KMS-11 (cell line): ENCODE measurements at regions not wholly inside any gene's neighbourhood (a gene's known extent, or its start where the extent isn't known, plus 50 kb on each side); places are given as distances from the start of the nearest gene placed in this dataset.

ENCODE experiments used
- H2AFZ ChIP-seq: fragments of 200-600 bp; sonication (generic); 2 replicates; pipeline ENCODE4 v1.6.1; 2016; ENCODE audit warnings: antibody characterized with exemption, mixed run types, low read depth
- H3K27ac ChIP-seq: fragments of 200-600 bp; sonication (generic); 2 replicates; pipeline ENCODE4 v1.6.1; 2016; ENCODE audit warnings: mild to moderate bottlenecking, mixed run types
- H3K27me3 ChIP-seq: fragments of 200-600 bp; sonication (generic); 2 replicates; pipeline ENCODE4 v1.6.1; 2017; ENCODE audit warnings: mild to moderate bottlenecking, low read depth, mixed run types, moderate library complexity; ENCODE audit not compliant: insufficient read depth
- H3K36me3 ChIP-seq: fragments of 200-600 bp; sonication (generic); 2 replicates; pipeline ENCODE4 v1.6.1; 2017; ENCODE audit warnings: mild to moderate bottlenecking, mixed run types; ENCODE audit not compliant: insufficient read depth
- H3K4me1 ChIP-seq: fragments of 200-600 bp; sonication (generic); 2 replicates; pipeline ENCODE4 v1.6.1; 2016; ENCODE audit warnings: mild to moderate bottlenecking, low read depth, mixed run types; ENCODE audit not compliant: poor library complexity, severe bottlenecking
- H3K4me2 ChIP-seq: fragments of 200-600 bp; sonication (generic); 2 replicates; pipeline ENCODE4 v1.7.0; 2016; ENCODE audit warnings: mild to moderate bottlenecking, mixed run types
- H3K4me3 ChIP-seq: fragments of 200-600 bp; sonication (generic); IDR thresholded peaks from 2 replicates; pipeline ENCODE4 v1.6.1; 2017; ENCODE audit warnings: low read depth, low read length, mixed read lengths; ENCODE audit not compliant: insufficient read depth
- H3K79me2 ChIP-seq: fragments of 200-600 bp; sonication (generic); 2 replicates; pipeline ENCODE4 v1.6.1; 2016; ENCODE audit warnings: low read depth, mixed run types; ENCODE audit not compliant: insufficient read depth
- H3K9ac ChIP-seq: fragments of 200-600 bp; sonication (generic); 2 replicates; pipeline ENCODE4 v1.6.1; 2016; ENCODE audit warnings: mild to moderate bottlenecking, mixed run types
- H4K20me1 ChIP-seq: fragments of 200-600 bp; sonication (generic); 2 replicates; pipeline ENCODE4 v1.6.1; 2016; ENCODE audit warnings: mild to moderate bottlenecking, mixed run types; ENCODE audit not compliant: insufficient read depth
- TF ChIP-seq, protein P1 (sequence below): fragments of 200-600 bp; sonication (generic); conservative IDR thresholded peaks from 2 replicates; pipeline ENCODE4 v1.6.1; 2017; ENCODE audit warnings: low read depth, mild to moderate bottlenecking, antibody characterized with exemption, low read length, moderate library complexity, mixed read lengths

DNA sequence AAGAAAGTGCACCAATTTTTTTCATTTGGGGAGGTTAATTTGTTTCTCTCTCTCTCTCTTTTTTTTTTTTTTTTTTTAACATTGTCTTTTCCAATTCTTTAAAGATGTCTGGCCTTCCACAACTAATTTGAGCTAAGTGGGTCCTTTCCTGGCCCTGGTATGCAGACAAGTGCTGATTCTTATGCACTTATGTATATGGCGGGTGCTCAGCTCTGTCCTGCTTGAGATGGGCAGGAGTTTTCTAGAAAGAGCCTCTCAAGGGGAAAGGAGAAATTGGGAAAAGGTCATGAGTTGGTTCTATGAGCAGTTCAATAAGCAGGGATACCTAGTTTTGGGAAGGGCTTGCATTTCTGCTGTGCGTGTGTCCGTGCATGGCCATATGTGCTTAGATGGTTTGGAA, 67.8 kb upstream of the NPVF start:
- Histone ChIP-seq H3K27ac (no peak overlapping the region), H3K9ac (no peak overlapping the region), H3K4me3 (no peak overlapping the region), H3K79me2 (no peaks in the 10 kb centered on the region), H3K27me3 (no peaks in the 10 kb centered on the region), H4K20me1 (no peaks in the 10 kb centered on the region), H3K4me2 (no peak overlapping the region), H3K4me1 (no peaks in the 10 kb centered on the region), H3K36me3 (no peaks in the 10 kb centered on the region), H2AFZ (no peak overlapping the region)
- TF ChIP-seq, protein P1, sequence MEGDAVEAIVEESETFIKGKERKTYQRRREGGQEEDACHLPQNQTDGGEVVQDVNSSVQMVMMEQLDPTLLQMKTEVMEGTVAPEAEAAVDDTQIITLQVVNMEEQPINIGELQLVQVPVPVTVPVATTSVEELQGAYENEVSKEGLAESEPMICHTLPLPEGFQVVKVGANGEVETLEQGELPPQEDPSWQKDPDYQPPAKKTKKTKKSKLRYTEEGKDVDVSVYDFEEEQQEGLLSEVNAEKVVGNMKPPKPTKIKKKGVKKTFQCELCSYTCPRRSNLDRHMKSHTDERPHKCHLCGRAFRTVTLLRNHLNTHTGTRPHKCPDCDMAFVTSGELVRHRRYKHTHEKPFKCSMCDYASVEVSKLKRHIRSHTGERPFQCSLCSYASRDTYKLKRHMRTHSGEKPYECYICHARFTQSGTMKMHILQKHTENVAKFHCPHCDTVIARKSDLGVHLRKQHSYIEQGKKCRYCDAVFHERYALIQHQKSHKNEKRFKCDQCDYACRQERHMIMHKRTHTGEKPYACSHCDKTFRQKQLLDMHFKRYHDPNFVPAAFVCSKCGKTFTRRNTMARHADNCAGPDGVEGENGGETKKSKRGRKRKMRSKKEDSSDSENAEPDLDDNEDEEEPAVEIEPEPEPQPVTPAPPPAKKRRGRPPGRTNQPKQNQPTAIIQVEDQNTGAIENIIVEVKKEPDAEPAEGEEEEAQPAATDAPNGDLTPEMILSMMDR, result no peak

DNA sequence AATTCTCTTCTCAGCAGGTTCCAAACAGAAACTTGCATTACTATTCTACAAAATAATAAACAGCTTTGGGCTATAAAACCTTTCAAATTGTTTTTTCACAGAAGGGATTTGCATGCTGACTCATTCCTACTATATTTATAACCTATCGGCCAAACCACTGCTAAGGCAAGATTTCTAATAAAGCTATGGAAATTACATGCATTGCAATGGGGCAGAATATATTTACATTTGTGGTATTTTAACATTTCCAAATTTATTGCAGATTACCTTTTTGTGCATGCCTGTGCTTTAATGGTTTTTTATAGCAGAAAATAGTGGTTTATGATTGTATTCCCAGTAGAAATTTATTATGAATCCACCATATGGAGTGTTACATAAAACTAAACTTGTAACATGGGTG, 69.0 kb upstream of the NPVF start:
- TF ChIP-seq, protein P1, result no peak
- H3K4me2 ChIP-seq, result no peak overlapping the region
- H3K27me3 ChIP-seq, result no peaks in the 10 kb centered on the region

DNA sequence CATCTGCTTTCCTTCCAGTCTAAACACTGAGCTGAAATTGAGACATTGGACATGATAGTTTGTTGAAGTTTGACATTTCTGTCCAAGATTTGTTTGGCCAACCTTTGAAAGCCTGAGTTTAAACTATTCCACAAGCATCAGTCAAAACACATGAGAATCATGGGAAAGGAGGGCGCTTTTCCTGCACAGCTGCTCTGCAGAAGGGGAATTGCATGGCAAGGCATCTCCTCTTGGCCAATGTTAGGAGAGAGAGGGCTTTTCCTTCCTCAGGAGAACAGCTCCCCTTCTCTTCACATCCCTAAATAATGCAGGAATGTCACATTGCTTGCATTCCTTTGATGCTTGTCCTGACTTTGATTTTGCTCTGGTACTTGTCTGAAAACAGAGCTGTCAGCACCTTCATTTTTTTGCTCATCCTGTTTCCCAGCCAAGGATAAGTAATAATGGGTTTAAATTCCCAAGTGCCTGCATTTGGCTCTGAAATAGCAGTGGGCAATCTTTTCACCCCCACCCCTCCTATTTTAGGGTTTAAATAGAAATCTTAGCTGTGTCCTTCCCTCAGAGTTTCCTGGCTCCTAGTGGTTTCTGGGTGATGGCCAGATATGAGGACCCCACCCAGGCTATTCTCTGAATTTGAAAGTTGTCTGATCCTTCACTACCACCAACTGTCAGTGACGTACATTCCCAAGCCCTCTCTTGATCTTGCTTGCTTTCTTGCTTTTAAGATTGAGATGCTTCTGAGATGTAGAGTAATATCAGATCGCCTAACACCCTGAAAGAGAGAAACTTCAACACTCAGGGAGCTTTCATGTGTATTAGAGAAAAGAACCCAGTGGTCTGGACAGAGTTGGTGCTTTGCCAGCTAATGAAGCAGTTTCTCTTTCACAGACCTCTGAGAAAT, 75.2 kb upstream of the NPVF start:
- H3K4me2 ChIP-seq, result no peak overlapping the region

More for the DNA sequence above, 69.0 kb upstream of the NPVF start:
- Histone ChIP-seq H3K27ac (no peak overlapping the region), H2AFZ (no peak overlapping the region), H3K4me1 (no peaks in the 10 kb centered on the region), H3K79me2 (no peaks in the 10 kb centered on the region), H3K4me3 (no peak overlapping the region), H3K9ac (no peak overlapping the region), H3K36me3 (no peaks in the 10 kb centered on the region), H4K20me1 (no peaks in the 10 kb centered on the region)

DNA sequence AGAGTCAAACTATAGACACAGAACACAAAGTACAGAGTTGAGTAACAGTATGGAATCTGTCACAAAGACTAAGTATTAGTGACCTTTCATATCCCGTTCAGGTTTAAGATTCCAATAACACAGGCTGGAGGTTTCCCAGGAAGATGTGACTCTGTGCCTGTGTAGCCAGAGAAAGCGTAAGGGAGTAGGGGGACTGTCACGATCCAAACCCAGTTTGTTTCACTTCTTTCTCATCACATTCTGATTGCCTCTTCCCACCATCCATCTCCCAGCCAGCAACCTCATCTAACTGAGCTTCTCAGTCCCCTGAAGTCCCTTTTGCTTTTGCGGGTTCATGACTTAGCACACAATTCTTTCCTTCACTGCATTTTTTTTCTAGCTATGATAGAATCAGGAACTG, 76.4 kb upstream of the NPVF start:
- H2AFZ ChIP-seq, result no peak overlapping the region
- TF ChIP-seq, protein P1, result no peak
- H3K9ac ChIP-seq, result no peak overlapping the region
- no peak overlapping the region for H3K4me3 ChIP-seq
- H4K20me1 ChIP-seq, result no peaks in the 10 kb centered on the region
- no peak overlapping the region for H3K27ac ChIP-seq
- H3K4me2 ChIP-seq, result no peak overlapping the region
- H3K4me1 ChIP-seq, result no peaks in the 10 kb centered on the region
- no peaks in the 10 kb centered on the region for H3K27me3 ChIP-seq
- H3K79me2 ChIP-seq, result no peaks in the 10 kb centered on the region
- no peaks in the 10 kb centered on the region for H3K36me3 ChIP-seq

More for the DNA sequence above, 75.2 kb upstream of the NPVF start:
- Histone ChIP-seq H3K4me1 (no peaks in the 10 kb centered on the region), H3K9ac (no peak overlapping the region), H3K36me3 (no peaks in the 10 kb centered on the region), H4K20me1 (no peaks in the 10 kb centered on the region), H2AFZ (no peak overlapping the region), H3K79me2 (no peaks in the 10 kb centered on the region), H3K27me3 (no peaks in the 10 kb centered on the region), H3K4me3 (no peak overlapping the region), H3K27ac (no peak overlapping the region)
- TF ChIP-seq, protein P1, result no peak
